ENCODE measurements at regions not wholly inside any gene's neighbourhood (a gene's known extent, or its start where the extent isn't known, plus 50 kb on each side); places are given as distances from the start of the nearest gene placed in this dataset.

- H3K23ac ChIP-seq (ENCODE audit: insufficient read length), result no peak overlapping the region
- TF ChIP-seq RNF2 (IDR thresholded peaks at IDR 0.05; ENCODE audit: borderline replicate concordance, low read depth, low read length, missing control alignments, poor library complexity, severe bottlenecking) (no peak), CHD1 (IDR thresholded peaks at IDR 0.05; ENCODE audit: low read depth, low read length) (no peak), TAF7 (optimal IDR thresholded peaks at IDR 0.05; ENCODE audit: borderline replicate concordance, low read depth, low read length) (no peak), CBX8 (IDR thresholded peaks at IDR 0.05; ENCODE audit: borderline replicate concordance, low read depth, low read length) (no peak), NANOG (IDR thresholded peaks at IDR 0.05; ENCODE audit: insufficient read depth, low read depth, low read length, poor library complexity, severe bottlenecking) (no peak), SIRT6 (IDR thresholded peaks at IDR 0.05; ENCODE audit: low read length) (no peak), KDM4A (IDR thresholded peaks at IDR 0.05; ENCODE audit: low read depth, low read length, severe bottlenecking) (no peak), PHF8 (conservative IDR thresholded peaks at IDR 0.05; ENCODE audit: low read depth, low read length) (no peak)
- TF ChIP-seq, protein P1, sequence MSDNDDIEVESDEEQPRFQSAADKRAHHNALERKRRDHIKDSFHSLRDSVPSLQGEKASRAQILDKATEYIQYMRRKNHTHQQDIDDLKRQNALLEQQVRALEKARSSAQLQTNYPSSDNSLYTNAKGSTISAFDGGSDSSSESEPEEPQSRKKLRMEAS (IDR thresholded peaks at IDR 0.05), result no peak
- no peaks in the 10 kb centered on the region for H3K79me1 ChIP-seq (ENCODE audit: low read depth, low read length)
- ChIA-PET CTCF (ENCODE audit: partially characterized antibody) (no interaction called here), POLR2A (ENCODE audit: partially characterized antibody) (interaction anchor here (0.7 kb wide), 1 partner anchor 21 kb away, joined by 3 read pairs; no protein-coding TSS in a partner anchor)
- H3K4ac ChIP-seq (replicated peaks; ENCODE audit: insufficient read length, low read depth, low read length), result no peak overlapping the region
- H3K23me2 ChIP-seq (ENCODE audit: low read depth, low read length), result no peaks in the 10 kb centered on the region
- H2BK5ac ChIP-seq (ENCODE audit: low read depth, low read length), result no peak overlapping the region
- H3K4me2 ChIP-seq (ENCODE audit: insufficient read depth in 1 of 2, low read depth in 2 of 2, low read length in 2 of 2), result no peak overlapping the region
- no peaks in the 10 kb centered on the region for H3K4me1 ChIP-seq (replicated peaks in 1 of 4; ENCODE audit: control insufficient read depth in 3 of 4, insufficient read depth in 4 of 4, low read length in 3 of 4)
- no peak overlapping the region for H2BK15ac ChIP-seq (ENCODE audit: low read length)
- H3K27me3 ChIP-seq (replicated peaks in 1 of 4; ENCODE audit: control insufficient read depth in 3 of 4, extremely low read depth in 1 of 4, insufficient read depth in 3 of 4, low read length in 3 of 4), result no peaks in the 10 kb centered on the region
- no peak overlapping the region for H2AFZ ChIP-seq (ENCODE audit: low read length)
- H2BK12ac ChIP-seq (ENCODE audit: low read depth, low read length), result no peak overlapping the region
- H2AK5ac ChIP-seq (ENCODE audit: low read depth, low read length), result no peak overlapping the region
- H3K79me2 ChIP-seq (ENCODE audit: control insufficient read depth in 1 of 2, insufficient read depth in 2 of 2, low read length in 2 of 2), result no peaks in the 10 kb centered on the region
- H3K27ac ChIP-seq (ENCODE audit: low read depth, low read length), result no peak overlapping the region
- no peak overlapping the region for H3K9ac ChIP-seq (replicated peaks in 1 of 4; ENCODE audit: extremely low read depth in 1 of 4, low read depth in 3 of 4, low read length in 3 of 4)
- no peaks in the 10 kb centered on the region for H3K36me3 ChIP-seq (ENCODE audit: control insufficient read depth in 2 of 4, insufficient read depth in 4 of 4, low read length in 3 of 4)
- FAIRE-seq, result no peak
- no peak overlapping the region for H2BK20ac ChIP-seq (ENCODE audit: low read length)
- H4K20me1 ChIP-seq (replicated peaks in 1 of 2; ENCODE audit: control insufficient read depth in 1 of 2, insufficient read depth in 2 of 2, low read length in 2 of 2), result no peaks in the 10 kb centered on the region
- no peak overlapping the region for H3K18ac ChIP-seq (ENCODE audit: extremely low read depth, low read length)
- H3K9me3 ChIP-seq (ENCODE audit: insufficient read depth in 2 of 2, low read depth in 1 of 2, low read length in 1 of 2), result no peaks in the 10 kb centered on the region
- H4K5ac ChIP-seq (ENCODE audit: insufficient read length, low read depth, low read length), result no peak overlapping the region
- H2BK120ac ChIP-seq (replicated peaks; ENCODE audit: low read depth, low read length), result no peak overlapping the region
- no peak overlapping the region for H3K56ac ChIP-seq (replicated peaks; ENCODE audit: insufficient read length, low read depth, low read length)
- no peak overlapping the region for H3K4me3 ChIP-seq (ENCODE audit: extremely low read depth in 1 of 4, insufficient read depth in 2 of 4, low read depth in 3 of 4, low read length in 4 of 4)
- no peak overlapping the region for H4K91ac ChIP-seq (replicated peaks; ENCODE audit: insufficient read length, low read length)
- H3K14ac ChIP-seq (ENCODE audit: insufficient read length), result no peak overlapping the region
- H4K8ac ChIP-seq (ENCODE audit: extremely low read depth, insufficient read depth, low read length), result no peak overlapping the region
- no peak for DNase-seq (ENCODE audit: low read depth in 1 of 2, low spot score in 2 of 2)
These were observed 396.5 kb downstream of the CCDC85A start for GRCh38 chr2:56580242-56580641.

All from H1 (cell line).